ENCODE measurements at regions not wholly inside any gene's neighbourhood (a gene's known extent, or its start where the extent isn't known, plus 50 kb on each side); places are given as distances from the start of the nearest gene placed in this dataset.

DNA sequence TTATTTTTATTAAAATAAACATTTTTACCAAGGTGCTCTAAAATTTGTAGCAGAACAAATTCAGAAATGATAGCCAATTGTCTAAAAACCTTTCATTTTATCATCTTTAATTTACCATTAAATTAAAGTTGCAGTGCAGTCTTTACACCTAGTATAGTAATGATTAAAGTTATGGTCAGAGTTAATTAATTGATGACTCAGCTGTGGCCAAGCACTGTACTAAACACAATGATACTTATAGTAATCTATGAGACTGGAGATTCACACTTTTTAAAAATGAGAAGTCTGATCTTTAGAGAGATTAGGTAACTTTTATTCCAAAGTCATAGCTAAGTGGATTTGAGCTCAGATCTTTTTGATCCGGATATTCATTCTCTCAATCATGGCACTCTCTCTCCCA is 621.1 kb upstream of the MEF2C start:
- no peak for DNase-seq (ENCODE audit: low spot score)
- H3K4me3 Mint-ChIP-seq (ENCODE audit: low read depth): no peak overlapping the region
- H3K27ac Mint-ChIP-seq: no peak overlapping the region
- no peaks in the 10 kb centered on the region for H3K9me3 Mint-ChIP-seq
- H3K36me3 Mint-ChIP-seq (ENCODE audit: low read depth): no peaks in the 10 kb centered on the region
- intact Hi-C loops (cut with micrococcal nuclease): no loop called here
- no peaks in the 10 kb centered on the region for H3K27me3 Mint-ChIP-seq (ENCODE audit: low read depth)
- H3K4me1 Mint-ChIP-seq (ENCODE audit: low read depth): no peaks in the 10 kb centered on the region

DNA sequence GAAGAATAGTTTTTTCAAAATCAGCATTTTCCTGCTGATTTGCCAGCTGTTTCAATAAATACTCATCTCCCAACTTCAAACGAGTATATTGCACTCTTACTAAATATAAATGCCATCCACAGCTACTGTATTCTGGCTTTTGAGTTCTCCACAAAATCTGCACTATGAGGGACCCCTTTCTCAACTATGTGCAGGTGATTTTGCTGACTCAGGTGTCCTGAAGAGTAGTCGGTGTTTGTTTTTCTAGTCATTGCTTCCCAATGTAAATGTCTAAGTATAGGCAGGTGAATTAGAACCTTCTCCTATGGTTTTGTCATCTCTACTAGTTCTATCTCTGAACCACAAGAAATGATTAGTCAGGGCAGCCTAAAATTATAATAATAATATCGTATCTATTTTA is 616.8 kb upstream of the MEF2C start:
- no peaks in the 10 kb centered on the region for H3K4me1 Mint-ChIP-seq (ENCODE audit: low read depth)
- no peak overlapping the region for H3K27ac Mint-ChIP-seq
- no peak for DNase-seq (ENCODE audit: low spot score)
- H3K36me3 Mint-ChIP-seq (ENCODE audit: low read depth): no peaks in the 10 kb centered on the region
- H3K27me3 Mint-ChIP-seq (ENCODE audit: low read depth): no peaks in the 10 kb centered on the region
- H3K9me3 Mint-ChIP-seq: no peaks in the 10 kb centered on the region
- intact Hi-C loops (cut with micrococcal nuclease): no loop called here
- no peak overlapping the region for H3K4me3 Mint-ChIP-seq (ENCODE audit: low read depth)

GRCh38 chr5:89498699-89499098 is 615.7 kb upstream of the MEF2C start:
- no peaks in the 10 kb centered on the region for H3K4me1 Mint-ChIP-seq (ENCODE audit: low read depth)
- no peaks in the 10 kb centered on the region for H3K36me3 Mint-ChIP-seq (ENCODE audit: low read depth)
- no peak for DNase-seq (ENCODE audit: low spot score)
- H3K9me3 Mint-ChIP-seq: no peaks in the 10 kb centered on the region
- intact Hi-C loops (cut with micrococcal nuclease): no loop called here
- H3K27ac Mint-ChIP-seq: no peak overlapping the region
- no peaks in the 10 kb centered on the region for H3K27me3 Mint-ChIP-seq (ENCODE audit: low read depth)
- H3K4me3 Mint-ChIP-seq (ENCODE audit: low read depth): no peak overlapping the region

DNA sequence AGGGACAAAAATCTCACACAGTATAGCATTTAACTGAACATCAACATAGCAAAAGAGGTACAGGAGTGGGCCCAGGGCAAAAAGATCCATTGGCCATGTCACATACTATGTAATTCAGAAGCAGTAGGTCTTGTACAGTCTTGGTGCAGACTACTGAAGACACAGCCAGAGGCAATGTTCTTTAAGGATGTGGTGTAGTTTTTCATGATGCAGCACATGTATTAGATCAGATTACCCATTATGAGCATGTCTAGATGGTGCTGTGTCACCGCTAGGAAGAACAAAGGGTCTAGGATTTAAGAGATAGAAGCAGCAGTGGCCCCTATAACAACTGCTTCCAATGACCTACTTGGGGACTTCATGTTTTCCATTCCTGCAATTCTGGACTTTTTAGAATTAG is 610.4 kb upstream of the MEF2C start:
- no peak for DNase-seq (ENCODE audit: low spot score)
- no peak overlapping the region for H3K27ac Mint-ChIP-seq
- no peaks in the 10 kb centered on the region for H3K27me3 Mint-ChIP-seq (ENCODE audit: low read depth)
- no peaks in the 10 kb centered on the region for H3K36me3 Mint-ChIP-seq (ENCODE audit: low read depth)
- intact Hi-C loops (cut with micrococcal nuclease): no loop called here
- no peaks in the 10 kb centered on the region for H3K4me1 Mint-ChIP-seq (ENCODE audit: low read depth)
- H3K4me3 Mint-ChIP-seq (ENCODE audit: low read depth): no peak overlapping the region
- H3K9me3 Mint-ChIP-seq: no peaks in the 10 kb centered on the region

- Mint-ChIP-seq H3K27me3 (ENCODE audit: low read depth) (no peaks in the 10 kb centered on the region), H3K4me3 (ENCODE audit: low read depth) (no peak overlapping the region), H3K4me1 (ENCODE audit: low read depth) (no peaks in the 10 kb centered on the region), H3K36me3 (ENCODE audit: low read depth) (no peaks in the 10 kb centered on the region), H3K9me3 (peaks cover 3% of the 10 kb centered on the region), H3K27ac (no peak overlapping the region)
- intact Hi-C loops (cut with micrococcal nuclease): no loop called here
- no peak for DNase-seq (ENCODE audit: low spot score)
Measured at GRCh38 chr5:89484962-89485361, 602.0 kb upstream of the MEF2C start.

- Mint-ChIP-seq H3K27me3 (ENCODE audit: low read depth) (no peaks in the 10 kb centered on the region), H3K36me3 (ENCODE audit: low read depth) (no peaks in the 10 kb centered on the region), H3K4me3 (ENCODE audit: low read depth) (no peak overlapping the region), H3K27ac (no peak overlapping the region), H3K4me1 (ENCODE audit: low read depth) (no peaks in the 10 kb centered on the region), H3K9me3 (peaks cover 3% of the 10 kb centered on the region)
- intact Hi-C loops (cut with micrococcal nuclease): no loop called here
- no peak for DNase-seq (ENCODE audit: low spot score)
Measured at GRCh38 chr5:89480406-89481007, 597.5 kb upstream of the MEF2C start.

DNA sequence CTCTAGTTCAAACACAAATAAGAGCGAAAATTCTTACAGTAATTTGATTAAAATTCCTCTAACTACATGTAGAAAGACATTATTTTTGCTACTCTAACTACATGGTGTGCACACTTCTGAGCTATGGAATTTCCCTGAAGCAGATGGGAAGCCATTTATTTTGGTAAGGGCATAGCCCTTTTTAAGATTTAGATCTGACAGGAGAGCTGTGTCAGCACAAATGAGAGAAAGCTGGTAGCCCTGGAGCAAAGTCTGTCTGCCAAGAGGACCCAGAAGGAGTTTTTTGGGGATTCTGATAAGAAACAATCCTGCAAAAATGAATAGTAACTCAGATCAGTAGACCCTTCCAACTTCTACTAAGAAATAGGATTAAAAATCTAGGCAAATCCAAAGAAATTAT is 595.9 kb upstream of the MEF2C start:
- H3K27me3 Mint-ChIP-seq (ENCODE audit: low read depth): no peaks in the 10 kb centered on the region

GRCh38 chr5:89473196-89473595 is 590.2 kb upstream of the MEF2C start:
- H3K27me3 Mint-ChIP-seq (ENCODE audit: low read depth): no peaks in the 10 kb centered on the region
- no peaks in the 10 kb centered on the region for H3K4me1 Mint-ChIP-seq (ENCODE audit: low read depth)
- H3K9me3 Mint-ChIP-seq: no peaks in the 10 kb centered on the region
- H3K27ac Mint-ChIP-seq: no peak overlapping the region
- H3K36me3 Mint-ChIP-seq (ENCODE audit: low read depth): no peaks in the 10 kb centered on the region
- H3K4me3 Mint-ChIP-seq (ENCODE audit: low read depth): no peak overlapping the region
- DNase-seq (ENCODE audit: low spot score): no peak
- intact Hi-C loops (cut with micrococcal nuclease): no loop called here

More for the DNA sequence above, 595.9 kb upstream of the MEF2C start:
- Mint-ChIP-seq H3K36me3 (ENCODE audit: low read depth) (no peaks in the 10 kb centered on the region), H3K9me3 (peaks cover 3% of the 10 kb centered on the region), H3K4me1 (ENCODE audit: low read depth) (no peaks in the 10 kb centered on the region), H3K27ac (no peak overlapping the region), H3K4me3 (ENCODE audit: low read depth) (no peak overlapping the region)
- intact Hi-C loops (cut with micrococcal nuclease): no loop called here
- DNase-seq (ENCODE audit: low spot score): no peak

DNA sequence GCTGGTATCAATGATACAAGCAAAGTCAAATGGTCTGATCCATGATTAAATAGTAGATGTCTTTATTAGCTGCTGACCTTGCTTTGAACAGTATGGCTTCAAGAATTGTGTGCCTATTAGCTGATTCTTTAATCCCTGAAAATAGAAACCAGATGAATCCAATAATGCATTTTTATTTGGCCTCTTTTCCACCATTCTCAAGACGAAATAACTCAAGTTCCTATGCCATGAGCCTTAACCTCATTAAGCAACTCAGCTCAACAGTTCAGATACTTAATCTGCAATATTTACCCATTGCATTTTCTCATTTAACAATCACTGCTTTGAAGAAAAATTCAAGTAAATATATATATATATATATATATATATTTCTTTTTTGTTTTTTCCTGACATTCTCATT is 588.6 kb upstream of the MEF2C start:
- Mint-ChIP-seq H3K27ac (no peak overlapping the region), H3K36me3 (ENCODE audit: low read depth) (no peaks in the 10 kb centered on the region), H3K27me3 (ENCODE audit: low read depth) (no peaks in the 10 kb centered on the region), H3K4me1 (ENCODE audit: low read depth) (no peaks in the 10 kb centered on the region), H3K9me3 (no peaks in the 10 kb centered on the region), H3K4me3 (ENCODE audit: low read depth) (no peak overlapping the region)
- intact Hi-C loops (cut with micrococcal nuclease): no loop called here
- DNase-seq (ENCODE audit: low spot score): no peak

DNA sequence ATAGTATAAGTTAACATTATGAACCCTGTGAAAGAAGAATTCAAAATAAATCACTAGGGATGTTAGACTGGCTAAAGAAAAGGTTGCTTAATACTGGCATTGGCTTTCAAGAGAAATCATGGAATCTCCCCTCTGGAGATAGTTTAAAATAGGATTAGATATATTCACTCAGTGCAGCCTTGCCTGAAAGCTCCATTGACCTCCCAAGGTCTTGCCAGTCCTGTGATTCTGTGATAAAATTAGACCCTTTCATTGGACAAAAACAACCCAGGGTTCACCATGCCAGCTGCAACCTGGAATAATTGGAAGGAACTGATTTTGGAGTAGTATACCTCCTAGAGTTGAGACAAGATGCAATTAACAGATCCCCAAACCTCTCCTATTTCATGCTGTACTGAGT is 588.1 kb upstream of the MEF2C start:
- Mint-ChIP-seq H3K27ac (no peak overlapping the region), H3K4me1 (ENCODE audit: low read depth) (no peaks in the 10 kb centered on the region), H3K27me3 (ENCODE audit: low read depth) (no peaks in the 10 kb centered on the region), H3K9me3 (no peaks in the 10 kb centered on the region), H3K4me3 (ENCODE audit: low read depth) (no peak overlapping the region), H3K36me3 (ENCODE audit: low read depth) (no peaks in the 10 kb centered on the region)
- DNase-seq (ENCODE audit: low spot score): no peak
- intact Hi-C loops (cut with micrococcal nuclease): no loop called here

DNA sequence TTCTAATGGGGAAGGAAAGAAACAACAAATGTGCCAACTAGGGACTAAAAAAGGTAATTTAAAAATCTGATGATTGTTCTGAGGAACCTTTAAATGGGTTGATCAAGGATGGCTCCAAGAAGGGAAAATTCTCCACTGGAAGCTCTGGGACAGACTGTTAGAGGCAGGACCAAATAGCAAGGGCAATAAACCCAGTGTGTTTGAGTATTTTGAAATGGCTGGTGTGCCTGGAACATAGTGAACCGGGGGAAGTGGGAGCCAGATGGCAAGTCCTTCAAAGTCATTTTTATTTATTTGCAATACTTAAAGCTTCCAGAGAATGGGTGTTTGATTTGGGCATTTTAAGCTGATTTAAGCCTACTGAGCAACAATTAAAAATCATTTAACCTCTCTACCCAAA is 587.7 kb upstream of the MEF2C start:
- Mint-ChIP-seq H3K9me3 (no peaks in the 10 kb centered on the region), H3K4me3 (ENCODE audit: low read depth) (no peak overlapping the region), H3K4me1 (ENCODE audit: low read depth) (no peaks in the 10 kb centered on the region), H3K27ac (no peak overlapping the region), H3K27me3 (ENCODE audit: low read depth) (no peaks in the 10 kb centered on the region), H3K36me3 (ENCODE audit: low read depth) (no peaks in the 10 kb centered on the region)
- DNase-seq (ENCODE audit: low spot score): no peak
- intact Hi-C loops (cut with micrococcal nuclease): no loop called here

DNA sequence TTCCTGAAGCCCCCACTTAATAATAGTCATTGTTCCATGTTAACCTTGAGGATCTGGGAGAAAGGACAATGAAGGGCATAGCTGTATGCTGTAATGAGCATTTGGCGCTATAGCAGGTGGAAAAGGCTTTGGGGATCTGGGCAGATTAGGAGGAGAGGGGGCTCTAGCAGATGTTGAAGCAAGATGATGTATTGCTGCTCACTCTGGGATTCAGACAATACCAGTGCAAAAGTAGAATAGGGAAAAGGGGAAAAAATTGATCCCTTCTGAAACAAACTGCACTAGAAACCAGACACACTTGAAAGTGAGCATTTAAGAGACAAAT is 575.3 kb upstream of the MEF2C start:
- no peak for DNase-seq (ENCODE audit: low spot score)
- no peak overlapping the region for H3K4me3 Mint-ChIP-seq (ENCODE audit: low read depth)
- H3K27me3 Mint-ChIP-seq (ENCODE audit: low read depth): no peaks in the 10 kb centered on the region
- no peaks in the 10 kb centered on the region for H3K4me1 Mint-ChIP-seq (ENCODE audit: low read depth)
- H3K36me3 Mint-ChIP-seq (ENCODE audit: low read depth): no peaks in the 10 kb centered on the region
- intact Hi-C loops (cut with micrococcal nuclease): no loop called here
- no peak overlapping the region for H3K27ac Mint-ChIP-seq
- no peaks in the 10 kb centered on the region for H3K9me3 Mint-ChIP-seq

- Mint-ChIP-seq H3K4me1 (ENCODE audit: low read depth) (no peaks in the 10 kb centered on the region), H3K27ac (no peak overlapping the region), H3K4me3 (ENCODE audit: low read depth) (no peak overlapping the region), H3K36me3 (ENCODE audit: low read depth) (no peaks in the 10 kb centered on the region), H3K27me3 (ENCODE audit: low read depth) (no peaks in the 10 kb centered on the region), H3K9me3 (no peaks in the 10 kb centered on the region)
- DNase-seq (ENCODE audit: low spot score): no peak
- intact Hi-C loops (cut with micrococcal nuclease): no loop called here
Measured at GRCh38 chr5:89457411-89458331, 574.7 kb upstream of the MEF2C start.

Measured in activated T-helper 2 cell treated with anti-CD3 and anti-CD28 coated beads, Interferon-gamma antibody, Interleukin-2, Interleukin-4, amounts not matched to agents 10 μg/mL and 5 μg/mL and 100 μg/mL, durations not matched to agents 14 hours and 24 hours and 36 hours (primary cell).